ENCODE measurements at regions not wholly inside any gene's neighbourhood (a gene's known extent, or its start where the extent isn't known, plus 50 kb on each side); places are given as distances from the start of the nearest gene placed in this dataset.
"Not testable (repeated sequence)": the region's sequence is repeated elsewhere in the genome, so short reads cannot be mapped to it uniquely, and the experiment has no call there.

GRCh38 chr7:142451817-142452216, 194.0 kb upstream of the PRSS58 start:
- DNase-seq (ENCODE audit: insufficient read length) (no peak), FAIRE-seq (no peak)
- no peak for TF ChIP-seq TAF1 (IDR thresholded peaks at IDR 0.05; ENCODE audit: borderline replicate concordance, low read depth, low read length)

- DNase-seq (ENCODE audit: insufficient read length), result no peak
- no peak for FAIRE-seq
- TF ChIP-seq POLR2A (IDR thresholded peaks at IDR 0.05; ENCODE audit: low read depth, low read length) (no peak), TAF1 (IDR thresholded peaks at IDR 0.05; ENCODE audit: borderline replicate concordance, low read depth, low read length) (no peak), POLR2AphosphoS5 (IDR thresholded peaks at IDR 0.05; ENCODE audit: low read depth, low read length) (no peak)
Measured at GRCh38 chr7:142451296-142451695, 193.4 kb upstream of the PRSS58 start.

- DNase-seq (ENCODE audit: insufficient read length) (no peak), FAIRE-seq (no peak)
- TF ChIP-seq TAF1 (IDR thresholded peaks at IDR 0.05; ENCODE audit: borderline replicate concordance, low read depth, low read length) (no peak), POLR2AphosphoS5 (IDR thresholded peaks at IDR 0.05; ENCODE audit: low read depth, low read length) (no peak), POLR2A (IDR thresholded peaks at IDR 0.05; ENCODE audit: low read depth, low read length) (no peak)
Measured at GRCh38 chr7:142450695-142451094, 192.8 kb upstream of the PRSS58 start.

GRCh38 chr7:142450206-142450605, 192.3 kb upstream of the PRSS58 start:
- TF ChIP-seq TAF1 (IDR thresholded peaks at IDR 0.05; ENCODE audit: borderline replicate concordance, low read depth, low read length) (no peak), POLR2A (IDR thresholded peaks at IDR 0.05; ENCODE audit: low read depth, low read length) (no peak), POLR2AphosphoS5 (IDR thresholded peaks at IDR 0.05; ENCODE audit: low read depth, low read length) (no peak)
- DNase-seq (ENCODE audit: insufficient read length) (no peak), FAIRE-seq (no peak)

GRCh38 chr7:142448857-142449256, 191.0 kb upstream of the PRSS58 start:
- not testable (repeated sequence) for FAIRE-seq; DNase-seq (ENCODE audit: insufficient read length)

DNA sequence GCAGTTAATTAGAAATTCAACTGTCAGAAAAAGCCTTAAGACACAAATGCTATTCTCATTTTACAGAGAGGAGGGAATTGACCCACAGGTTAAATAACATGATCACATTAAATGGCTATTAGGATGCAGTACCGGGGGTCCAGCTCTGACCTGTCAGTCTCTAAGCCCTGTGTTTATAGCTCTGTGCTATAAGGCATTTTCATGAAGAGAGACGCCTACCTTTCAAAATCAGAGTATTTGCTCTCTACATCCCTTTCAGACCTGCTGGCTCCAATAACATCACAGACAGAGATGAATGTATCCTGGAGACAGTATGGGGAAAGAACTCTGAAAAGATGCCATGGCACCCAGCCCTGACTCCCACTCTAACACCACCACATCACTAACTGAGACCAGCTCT, 189.9 kb upstream of the PRSS58 start:
- FAIRE-seq, result no peak
- no peak for DNase-seq (ENCODE audit: insufficient read length)
- TF ChIP-seq TAF1 (IDR thresholded peaks at IDR 0.05; ENCODE audit: borderline replicate concordance, low read depth, low read length) (no peak), POLR2AphosphoS5 (IDR thresholded peaks at IDR 0.05; ENCODE audit: low read depth, low read length) (no peak), POLR2A (IDR thresholded peaks at IDR 0.05; ENCODE audit: low read depth, low read length) (no peak)

- no peak for TF ChIP-seq POLR2A (IDR thresholded peaks at IDR 0.05; ENCODE audit: low read depth, low read length)
- no peak for TF ChIP-seq TAF1 (IDR thresholded peaks at IDR 0.05; ENCODE audit: borderline replicate concordance, low read depth, low read length)
- TF ChIP-seq POLR2AphosphoS5 (IDR thresholded peaks at IDR 0.05; ENCODE audit: low read depth, low read length), result no peak
- FAIRE-seq (no peak), DNase-seq (ENCODE audit: insufficient read length) (no peak)
Measured at GRCh38 chr7:142445019-142445686, 187.3 kb upstream of the PRSS58 start.

- no peak for TF ChIP-seq POLR2AphosphoS5 (IDR thresholded peaks at IDR 0.05; ENCODE audit: low read depth, low read length)
- no peak for TF ChIP-seq TAF1 (IDR thresholded peaks at IDR 0.05; ENCODE audit: borderline replicate concordance, low read depth, low read length)
- TF ChIP-seq POLR2A (IDR thresholded peaks at IDR 0.05; ENCODE audit: low read depth, low read length), result no peak
- FAIRE-seq, result no peak
- no peak for DNase-seq (ENCODE audit: insufficient read length)
Measured at GRCh38 chr7:142443216-142444010, 185.6 kb upstream of the PRSS58 start.

GRCh38 chr7:142442396-142442795, 184.5 kb upstream of the PRSS58 start:
- FAIRE-seq (peak; percentile 30), DNase-seq (ENCODE audit: insufficient read length) (no peak)
- TF ChIP-seq TAF1 (IDR thresholded peaks at IDR 0.05; ENCODE audit: borderline replicate concordance, low read depth, low read length), result no peak
- TF ChIP-seq POLR2A (IDR thresholded peaks at IDR 0.05; ENCODE audit: low read depth, low read length), result no peak
- no peak for TF ChIP-seq POLR2AphosphoS5 (IDR thresholded peaks at IDR 0.05; ENCODE audit: low read depth, low read length)

GRCh38 chr7:142440906-142441411, 183.1 kb upstream of the PRSS58 start:
- FAIRE-seq, result no peak
- DNase-seq (ENCODE audit: insufficient read length), result no peak
- no peak for TF ChIP-seq TAF1 (IDR thresholded peaks at IDR 0.05; ENCODE audit: borderline replicate concordance, low read depth, low read length)
- TF ChIP-seq POLR2AphosphoS5 (IDR thresholded peaks at IDR 0.05; ENCODE audit: low read depth, low read length), result no peak
- no peak for TF ChIP-seq POLR2A (IDR thresholded peaks at IDR 0.05; ENCODE audit: low read depth, low read length)

GRCh38 chr7:142440219-142440905, 182.5 kb upstream of the PRSS58 start:
- TF ChIP-seq POLR2AphosphoS5 (IDR thresholded peaks at IDR 0.05; ENCODE audit: low read depth, low read length) (no peak), POLR2A (IDR thresholded peaks at IDR 0.05; ENCODE audit: low read depth, low read length) (no peak), TAF1 (IDR thresholded peaks at IDR 0.05; ENCODE audit: borderline replicate concordance, low read depth, low read length) (no peak)
- FAIRE-seq, result no peak
- DNase-seq (ENCODE audit: insufficient read length), result no peak

DNA sequence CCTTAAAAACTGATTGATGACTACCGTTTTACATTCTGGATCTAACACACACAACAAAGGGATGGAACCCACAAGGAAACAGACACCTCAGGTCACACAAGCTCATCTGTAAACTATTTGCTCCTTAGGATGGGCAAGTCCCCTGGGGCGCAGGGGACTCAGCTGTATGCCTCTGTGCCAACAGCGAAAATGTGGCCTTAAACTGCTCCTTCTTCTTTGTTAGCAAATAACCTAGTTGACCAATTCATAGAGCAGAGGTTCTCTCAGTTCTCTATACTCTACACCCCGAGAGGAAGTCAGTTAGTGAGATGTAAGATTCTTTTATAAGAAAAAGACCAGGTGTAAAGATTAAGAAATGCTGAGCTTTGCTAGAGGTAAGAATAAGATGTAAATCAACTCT, 181.9 kb upstream of the PRSS58 start:
- DNase-seq (ENCODE audit: insufficient read length) (no peak), FAIRE-seq (no peak)
- TF ChIP-seq POLR2AphosphoS5 (IDR thresholded peaks at IDR 0.05; ENCODE audit: low read depth, low read length), result no peak
- TF ChIP-seq TAF1 (IDR thresholded peaks at IDR 0.05; ENCODE audit: borderline replicate concordance, low read depth, low read length), result no peak
- no peak for TF ChIP-seq POLR2A (IDR thresholded peaks at IDR 0.05; ENCODE audit: low read depth, low read length)

All from GM12892 (cell line).